Colon (tissue), 2 donors: ENCODE measurements at regions not wholly inside any gene's neighbourhood (a gene's known extent, or its start where the extent isn't known, plus 50 kb on each side); places are given as distances from the start of the nearest gene placed in this dataset.
"Not testable (repeated sequence)": the region's sequence is repeated elsewhere in the genome, so short reads cannot be mapped to it uniquely, and the experiment has no call there.

Experiments
- FAIRE-seq: peaks from 2 replicates; lab custom pipeline; 2012; peaks lifted over from hg19 to GRCh38; lab: Jason Lieb, UNC
- donor health status: control.
- donor health status: control.

GRCh38 chr5:113652161-113652560 lies 138.7 kb downstream of the YTHDC2 start:
- FAIRE-seq, result no peak

GRCh38 chr5:113654828-113655227 lies 141.3 kb downstream of the YTHDC2 start:
- no peak for FAIRE-seq

GRCh38 chr5:113660206-113660605 lies 146.7 kb downstream of the YTHDC2 start:
- FAIRE-seq, result no peak

GRCh38 chr5:113660706-113661250 lies 147.3 kb downstream of the YTHDC2 start:
- FAIRE-seq, result no peak

- FAIRE-seq, result no peak
Observed at GRCh38 chr5:113663879-113664541, 150.5 kb downstream of the YTHDC2 start.

GRCh38 chr5:113673041-113673440 lies 159.5 kb downstream of the YTHDC2 start:
- no peak for FAIRE-seq

- FAIRE-seq, result no peak
Observed at GRCh38 chr5:113675166-113675565, 161.7 kb downstream of the YTHDC2 start.

- no peak for FAIRE-seq
Observed at GRCh38 chr5:113678202-113678601, 164.7 kb downstream of the YTHDC2 start.

- no peak for FAIRE-seq
Observed at GRCh38 chr5:113678924-113679575, 165.6 kb downstream of the YTHDC2 start.

- FAIRE-seq, result no peak
Observed at GRCh38 chr5:113680534-113680933, 167.0 kb downstream of the YTHDC2 start.

GRCh38 chr5:113682497-113683136 lies 169.1 kb downstream of the YTHDC2 start:
- FAIRE-seq, result no peak

GRCh38 chr5:113683211-113683610 lies 169.7 kb downstream of the YTHDC2 start:
- FAIRE-seq, result no peak

GRCh38 chr5:113686599-113686998 lies 173.1 kb downstream of the YTHDC2 start:
- FAIRE-seq, result no peak

GRCh38 chr5:113689647-113690046 lies 176.2 kb downstream of the YTHDC2 start:
- FAIRE-seq, result no peak

GRCh38 chr5:113692466-113692865 lies 179.0 kb downstream of the YTHDC2 start:
- FAIRE-seq, result no peak

GRCh38 chr5:113692891-113693457 lies 179.5 kb downstream of the YTHDC2 start:
- no peak for FAIRE-seq

GRCh38 chr5:113693701-113694100 lies 180.2 kb downstream of the YTHDC2 start:
- FAIRE-seq, result no peak

- FAIRE-seq, result no peak
Observed at GRCh38 chr5:113694576-113694975, 181.1 kb downstream of the YTHDC2 start.

GRCh38 chr5:113703266-113703665 lies 189.8 kb downstream of the YTHDC2 start:
- FAIRE-seq, result no peak

- FAIRE-seq, result no peak
Observed at GRCh38 chr5:113705657-113706056, 192.2 kb downstream of the YTHDC2 start.

GRCh38 chr5:113713051-113713450 lies 199.6 kb downstream of the YTHDC2 start:
- FAIRE-seq, result no peak

- not testable (repeated sequence) for FAIRE-seq
Observed at GRCh38 chr5:113715921-113716320, 202.4 kb downstream of the YTHDC2 start.

GRCh38 chr5:113719549-113719948 lies 206.1 kb downstream of the YTHDC2 start:
- no peak for FAIRE-seq
